ENCODE measurements at regions not wholly inside any gene's neighbourhood (a gene's known extent, or its start where the extent isn't known, plus 50 kb on each side); places are given as distances from the start of the nearest gene placed in this dataset.

DNA sequence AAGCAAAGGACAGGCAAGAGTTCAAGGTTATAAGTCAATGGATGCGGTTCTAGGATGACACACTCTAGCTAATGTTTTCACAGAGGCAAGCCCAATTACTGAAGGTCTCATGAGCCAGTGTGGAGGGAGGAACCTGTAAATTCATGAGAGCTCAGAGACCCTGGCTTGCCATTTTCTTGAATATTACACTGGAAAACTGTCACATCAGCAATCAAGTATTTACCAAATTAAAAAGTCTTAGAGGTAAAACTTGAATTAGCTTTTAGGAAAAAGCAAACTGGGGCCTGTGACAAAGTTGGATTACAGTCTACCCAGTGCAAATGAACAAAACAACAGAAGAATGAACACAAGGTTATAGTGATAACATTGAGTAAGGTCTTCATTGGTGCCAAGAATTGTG lies 636.9 kb upstream of the TLE4 start:
- TF ChIP-seq CTCF (conservative IDR thresholded peaks at IDR 0.05; ENCODE audit: low read length) (no peak), EZH2phosphoT487 (IDR thresholded peaks at IDR 0.05; ENCODE audit: borderline replicate concordance) (no peak)
